ENCODE measurements at regions not wholly inside any gene's neighbourhood (a gene's known extent, or its start where the extent isn't known, plus 50 kb on each side); places are given as distances from the start of the nearest gene placed in this dataset.
"Not testable (repeated sequence)": the region's sequence is repeated elsewhere in the genome, so short reads cannot be mapped to it uniquely, and the experiment has no call there.

- not testable (repeated sequence) for DNase-seq (ENCODE audit: low read depth in 2 of 2)
Measured at GRCh38 chr15:75763635-75764600, 51.3 kb upstream of the CSPG4 start.

GRCh38 chr15:75763137-75763611, 50.5 kb upstream of the CSPG4 start:
- DNase-seq (ENCODE audit: low read depth in 2 of 2) = no peak
